K562 (cell line): ENCODE measurements at regions not wholly inside any gene's neighbourhood (a gene's known extent, or its start where the extent isn't known, plus 50 kb on each side); places are given as distances from the start of the nearest gene placed in this dataset.
"Not testable (repeated sequence)": the region's sequence is repeated elsewhere in the genome, so short reads cannot be mapped to it uniquely, and the experiment has no call there.

Source experiments
- BRF1 ChIP-seq: IDR thresholded peaks from 3 replicates; pipeline ENCODE4 v1.6.1; 2011; ENCODE audit warnings: borderline replicate concordance, mild to moderate bottlenecking; ENCODE audit not compliant: insufficient read length; ENCODE audit errors: extremely low read depth
- CC2D1A ChIP-seq: fragments of 450-650 bp; IDR thresholded peaks from 2 replicates; pipeline ENCODE4 v1.6.1; 2017; ENCODE audit warnings: mild to moderate bottlenecking
- HDAC6 ChIP-seq: IDR thresholded peaks from 2 replicates; pipeline ENCODE4 v1.6.1; 2012; ENCODE audit warnings: low read depth, mild to moderate bottlenecking, control low read depth, inconsistent platforms, low read length, moderate library complexity
- POLR2G ChIP-seq: fragments of 200-400 bp; formaldehyde crosslinking; IDR thresholded peaks from 2 replicates; pipeline ENCODE4 v1.6.1; 2017; ENCODE audit warnings: low read depth, mild to moderate bottlenecking, antibody characterized with exemption, low read length, moderate library complexity
- RFX5 ChIP-seq: IDR thresholded peaks from 2 replicates; pipeline ENCODE4 v1.6.1; 2011; ENCODE audit warnings: low read depth, mild to moderate bottlenecking, improper control_type of control experiment, low read length
- ZNF175 ChIP-seq: fragments of 200-800 bp; sonication (Bioruptor generic); IDR thresholded peaks from 2 replicates; pipeline ENCODE4 v1.6.1; 2016; ENCODE audit warnings: low read depth, mild to moderate bottlenecking, missing genetic modification characterization, missing compliant biosample characterization
- ZNF717 ChIP-seq: fragments of 250-450 bp; sonication (Bioruptor Pico); IDR thresholded peaks from 2 replicates; pipeline ENCODE4 v1.5.0; 2021
- TF ChIP-seq, protein P1 (sequence below): fragments of 450-650 bp; formaldehyde crosslinking; IDR thresholded peaks from 2 replicates; pipeline ENCODE4 v1.4.0; 2022; ENCODE audit warnings: missing genetic modification characterization

DNA sequence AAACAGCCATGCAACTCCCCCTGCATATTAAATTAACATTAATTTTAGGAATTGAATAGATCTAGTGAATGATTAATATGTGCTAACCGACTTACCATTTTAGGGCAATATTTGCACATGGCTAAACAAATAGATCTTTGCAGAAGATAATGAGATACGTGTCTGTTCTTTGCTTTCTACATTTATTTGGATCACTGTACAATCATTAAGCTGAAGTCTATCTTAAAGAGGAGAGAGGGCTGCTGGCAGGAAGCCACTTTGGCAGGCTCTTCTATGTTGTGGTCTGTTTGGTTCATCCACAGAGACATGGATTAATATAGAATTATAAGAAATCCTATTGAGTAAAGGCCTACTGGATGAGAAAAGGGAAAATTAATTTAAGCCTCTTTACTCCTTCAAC, 318.5 kb downstream of the ANKRD30B start:
- not testable (repeated sequence) for TF ChIP-seq ZNF175 (CRISPR knock-in tag); ZNF717; HDAC6; RFX5; BRF1; CC2D1A; POLR2G
- TF ChIP-seq, protein P1, sequence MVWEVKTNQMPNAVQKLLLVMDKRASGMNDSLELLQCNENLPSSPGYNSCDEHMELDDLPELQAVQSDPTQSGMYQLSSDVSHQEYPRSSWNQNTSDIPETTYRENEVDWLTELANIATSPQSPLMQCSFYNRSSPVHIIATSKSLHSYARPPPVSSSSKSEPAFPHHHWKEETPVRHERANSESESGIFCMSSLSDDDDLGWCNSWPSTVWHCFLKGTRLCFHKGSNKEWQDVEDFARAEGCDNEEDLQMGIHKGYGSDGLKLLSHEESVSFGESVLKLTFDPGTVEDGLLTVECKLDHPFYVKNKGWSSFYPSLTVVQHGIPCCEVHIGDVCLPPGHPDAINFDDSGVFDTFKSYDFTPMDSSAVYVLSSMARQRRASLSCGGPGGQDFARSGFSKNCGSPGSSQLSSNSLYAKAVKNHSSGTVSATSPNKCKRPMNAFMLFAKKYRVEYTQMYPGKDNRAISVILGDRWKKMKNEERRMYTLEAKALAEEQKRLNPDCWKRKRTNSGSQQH (CRISPR knock-in tag) = not testable (repeated sequence)
